NCI-H460 (cell line): ENCODE measurements at regions not wholly inside any gene's neighbourhood (a gene's known extent, or its start where the extent isn't known, plus 50 kb on each side); places are given as distances from the start of the nearest gene placed in this dataset.

Experiments
- DNase-seq: peaks from one replicate; pipeline ENCODE4 v3.0.0-alpha.2; 2016; ENCODE audit warnings: low read depth; ENCODE audit errors: extremely low read depth

GRCh38 chr7:33700001-33700899 is 205.1 kb upstream of the BMPER start:
- DNase-seq = no peak

DNA sequence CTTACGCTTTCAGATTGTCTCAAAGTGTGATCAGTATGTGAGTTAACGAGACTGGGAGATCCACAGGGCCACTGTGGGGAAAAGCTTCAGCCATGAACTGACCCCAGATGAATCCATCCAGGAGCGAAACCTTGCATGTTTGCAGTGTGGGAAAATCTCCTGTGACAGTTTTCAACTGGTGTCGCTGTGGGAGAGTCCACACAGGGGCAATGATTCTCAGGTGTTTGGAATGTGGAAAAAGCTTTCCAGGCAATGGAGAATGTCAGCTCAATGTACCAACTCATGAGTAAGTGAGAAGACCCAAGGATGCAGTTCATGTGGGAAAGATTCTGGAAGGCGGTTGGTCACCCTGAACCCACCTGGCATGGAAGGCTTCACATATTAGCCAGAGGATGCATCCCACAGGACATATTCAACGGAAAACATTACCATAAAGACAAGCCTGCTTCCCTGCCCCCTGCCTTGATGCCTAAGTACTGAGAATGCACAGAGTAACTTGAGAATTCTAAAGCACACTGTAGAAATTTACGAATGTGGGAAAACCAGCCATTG is 204.1 kb upstream of the BMPER start:
- no peak for DNase-seq

DNA sequence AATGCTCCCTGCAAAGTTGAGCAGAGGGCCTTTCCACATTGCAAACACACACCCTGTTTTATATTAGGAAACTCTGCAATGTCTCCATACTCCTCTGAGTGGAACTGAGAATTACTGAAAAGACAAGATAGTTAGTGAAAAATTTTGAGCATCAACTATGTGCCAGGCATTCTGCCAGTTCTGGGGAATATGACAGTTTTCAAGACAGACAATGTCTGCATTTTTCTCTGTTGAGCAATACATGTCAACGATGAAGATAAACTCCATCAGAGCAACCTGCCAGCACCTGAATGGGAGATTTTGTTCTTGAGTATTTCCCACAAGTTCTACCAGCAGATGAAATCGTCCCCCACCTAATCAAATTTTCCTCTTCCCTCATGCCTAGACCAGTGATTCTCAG is 203.4 kb upstream of the BMPER start:
- no peak for DNase-seq

DNA sequence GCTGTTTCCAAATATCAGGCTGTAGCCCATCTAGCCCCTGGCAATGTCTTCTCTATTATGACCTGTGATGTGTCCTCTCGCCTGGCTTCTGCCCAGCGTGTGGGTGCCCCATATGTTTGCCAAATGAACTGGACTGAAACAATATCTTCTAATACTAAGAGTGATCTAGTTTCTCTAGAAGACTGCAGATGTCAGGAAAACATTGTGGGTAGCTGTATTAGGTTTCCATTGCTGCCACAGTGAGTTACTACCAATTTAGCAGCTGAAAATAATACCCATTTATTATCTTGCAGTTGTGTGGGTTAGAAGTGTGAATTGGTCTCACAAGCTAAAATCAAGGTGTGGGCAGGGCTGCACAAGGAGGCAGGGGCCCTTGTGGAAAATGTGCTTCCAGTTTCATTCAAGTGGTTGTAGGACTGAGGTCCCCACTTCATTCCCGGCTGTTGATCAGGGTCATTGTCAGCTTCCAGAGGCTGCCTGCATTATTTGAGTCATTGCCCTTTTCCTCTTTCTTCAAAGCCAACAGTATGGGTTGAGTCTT is 202.8 kb upstream of the BMPER start:
- DNase-seq = no peak

DNA sequence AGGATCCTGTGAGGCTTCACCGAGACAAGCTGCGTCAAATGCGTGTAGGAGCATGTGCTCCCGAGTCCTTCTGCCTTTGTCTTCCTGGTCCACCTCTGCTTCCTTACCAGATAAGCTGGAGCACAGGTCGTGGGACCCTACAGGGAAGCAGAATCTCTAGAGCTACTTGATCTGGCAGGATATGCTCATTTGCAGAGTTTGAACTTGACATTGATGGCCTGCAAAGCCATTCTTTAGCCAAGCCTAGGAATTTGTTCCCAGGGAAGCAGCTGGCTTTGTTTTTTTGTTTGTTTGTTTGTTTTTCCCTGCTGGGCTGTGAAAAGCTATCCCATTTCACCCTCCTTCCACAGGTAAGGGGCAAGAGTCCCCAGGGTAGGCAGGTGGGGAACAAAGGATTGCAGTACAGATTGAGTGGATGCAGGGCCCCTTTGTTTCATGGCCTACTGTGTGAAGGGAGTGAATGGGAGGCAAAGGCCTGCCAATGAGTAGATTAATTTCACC is 200.0 kb upstream of the BMPER start:
- no peak for DNase-seq

- DNase-seq = no peak
Measured at GRCh38 chr7:33706186-33706585, 199.2 kb upstream of the BMPER start.

DNA sequence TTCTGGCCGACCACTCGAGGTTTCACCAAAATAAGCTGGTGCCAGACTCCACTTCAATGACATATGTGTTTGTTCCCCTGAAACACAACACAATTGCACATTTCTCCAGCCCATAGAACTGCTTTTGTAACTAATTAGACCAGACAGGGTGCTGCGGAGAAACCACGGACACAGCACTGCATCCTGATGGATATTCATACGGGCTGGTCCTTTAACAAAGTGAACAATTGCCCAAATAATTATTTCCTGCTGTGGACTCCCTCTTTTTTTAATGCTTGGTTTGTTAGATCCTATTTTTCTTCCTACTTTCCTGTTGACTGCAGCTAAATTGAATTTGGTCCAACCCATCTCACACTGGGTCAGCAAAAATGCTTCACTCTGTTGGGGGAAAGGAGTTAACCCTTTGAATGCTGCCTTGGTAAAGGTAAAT is 198.6 kb upstream of the BMPER start:
- DNase-seq = no peak

GRCh38 chr7:33707427-33707826 is 197.9 kb upstream of the BMPER start:
- DNase-seq = no peak

- no peak for DNase-seq
Measured at GRCh38 chr7:33710608-33711007, 194.7 kb upstream of the BMPER start.

- no peak for DNase-seq
Measured at GRCh38 chr7:33711231-33712019, 193.9 kb upstream of the BMPER start.

DNA sequence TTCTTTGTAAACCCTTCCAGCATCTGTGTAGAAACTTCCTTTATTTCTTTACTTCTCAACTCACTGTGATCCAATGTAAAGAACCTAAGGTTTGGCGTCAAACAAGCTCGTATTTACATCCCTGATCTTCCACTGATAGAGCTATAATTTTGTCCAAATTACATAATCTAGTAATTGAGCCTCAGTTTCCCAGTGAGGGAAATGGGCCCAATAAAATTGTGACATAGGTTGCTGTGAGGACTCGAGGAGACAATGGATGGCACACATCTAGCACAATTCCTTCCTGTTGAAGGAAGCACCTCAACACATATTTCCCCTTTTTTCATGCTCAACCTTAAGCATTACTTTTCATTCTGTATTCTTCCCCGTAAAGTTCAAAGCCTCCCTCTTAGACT is 193.3 kb upstream of the BMPER start:
- DNase-seq = no peak

GRCh38 chr7:33714208-33714607 is 191.1 kb upstream of the BMPER start:
- DNase-seq = no peak

GRCh38 chr7:33716581-33717477 is 188.5 kb upstream of the BMPER start:
- DNase-seq = peak; percentile 41

- DNase-seq = no peak
Measured at GRCh38 chr7:33719059-33719581, 186.2 kb upstream of the BMPER start.

DNA sequence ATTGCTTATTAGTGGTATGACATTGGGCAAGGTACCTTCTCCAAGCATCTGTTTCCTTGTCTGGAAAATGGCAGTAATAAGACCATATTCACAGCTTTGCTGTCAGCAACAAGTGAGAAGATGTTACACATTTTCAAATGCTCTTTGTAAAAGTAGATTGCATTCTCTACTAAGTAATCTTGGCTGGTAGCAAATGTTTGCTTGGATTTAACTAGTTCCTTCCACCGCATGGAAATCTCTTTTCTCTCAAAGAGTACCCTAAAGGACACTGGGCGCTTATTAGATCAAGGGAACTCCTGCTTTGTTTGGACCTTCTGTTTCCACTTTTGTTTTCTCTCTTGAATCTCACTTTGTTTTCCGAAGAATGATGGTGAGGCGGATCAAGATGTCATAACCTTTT is 185.2 kb upstream of the BMPER start:
- no peak for DNase-seq

DNA sequence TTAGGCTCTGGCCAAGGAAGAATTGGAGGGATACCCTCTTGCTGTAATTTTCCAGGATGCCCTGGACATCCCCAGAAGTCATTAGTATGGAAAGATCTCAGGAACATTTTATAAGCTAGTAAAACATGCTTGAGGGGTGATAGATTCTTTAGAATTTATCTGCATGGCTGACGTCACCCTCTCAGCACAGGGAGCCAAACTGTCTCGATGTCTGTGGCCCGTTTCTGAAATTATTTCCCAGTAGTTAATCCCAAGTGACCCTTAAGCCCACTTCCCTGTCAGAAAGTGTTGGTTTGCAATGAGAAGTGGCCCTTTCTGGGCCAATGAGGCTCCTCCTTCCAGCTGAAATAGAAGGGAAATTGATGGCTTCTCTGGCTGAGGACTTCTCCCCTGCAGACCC is 184.5 kb upstream of the BMPER start:
- DNase-seq = no peak

- no peak for DNase-seq
Measured at GRCh38 chr7:33721895-33722294, 183.4 kb upstream of the BMPER start.

GRCh38 chr7:33722383-33723101 is 182.8 kb upstream of the BMPER start:
- DNase-seq = peak; percentile 15

DNA sequence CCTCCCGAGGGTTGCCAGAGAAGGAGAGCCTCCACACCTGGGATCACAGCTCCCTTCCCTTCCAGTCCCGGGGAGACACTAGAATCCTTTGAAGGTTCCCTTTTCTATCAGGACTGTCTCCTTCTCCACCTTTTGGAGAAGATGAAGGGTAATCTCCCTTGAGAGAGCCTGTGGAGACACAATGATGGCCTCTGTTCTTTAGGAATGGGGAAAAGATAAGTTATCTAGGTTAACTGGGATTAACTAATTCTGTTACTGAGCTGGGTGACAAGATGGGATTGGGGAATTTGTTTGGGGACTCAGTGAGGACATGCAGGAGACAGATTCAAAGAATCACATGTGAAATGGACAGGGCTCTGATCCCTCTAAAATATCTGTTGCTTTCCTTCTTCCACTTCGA is 181.1 kb upstream of the BMPER start:
- no peak for DNase-seq
